ENCODE measurements at regions not wholly inside any gene's neighbourhood (a gene's known extent, or its start where the extent isn't known, plus 50 kb on each side); places are given as distances from the start of the nearest gene placed in this dataset.
A peak's percentile ranks its signal among the peaks of the same experiment; 100 is the strongest.

- no peak for DNase-seq
- peak overlapping the region; percentile 81 for H3K27ac ChIP-seq (replicated peaks)
These were observed 53.8 kb upstream of the PSEN2 start for GRCh38 chr1:226816576-226816975.

DNA sequence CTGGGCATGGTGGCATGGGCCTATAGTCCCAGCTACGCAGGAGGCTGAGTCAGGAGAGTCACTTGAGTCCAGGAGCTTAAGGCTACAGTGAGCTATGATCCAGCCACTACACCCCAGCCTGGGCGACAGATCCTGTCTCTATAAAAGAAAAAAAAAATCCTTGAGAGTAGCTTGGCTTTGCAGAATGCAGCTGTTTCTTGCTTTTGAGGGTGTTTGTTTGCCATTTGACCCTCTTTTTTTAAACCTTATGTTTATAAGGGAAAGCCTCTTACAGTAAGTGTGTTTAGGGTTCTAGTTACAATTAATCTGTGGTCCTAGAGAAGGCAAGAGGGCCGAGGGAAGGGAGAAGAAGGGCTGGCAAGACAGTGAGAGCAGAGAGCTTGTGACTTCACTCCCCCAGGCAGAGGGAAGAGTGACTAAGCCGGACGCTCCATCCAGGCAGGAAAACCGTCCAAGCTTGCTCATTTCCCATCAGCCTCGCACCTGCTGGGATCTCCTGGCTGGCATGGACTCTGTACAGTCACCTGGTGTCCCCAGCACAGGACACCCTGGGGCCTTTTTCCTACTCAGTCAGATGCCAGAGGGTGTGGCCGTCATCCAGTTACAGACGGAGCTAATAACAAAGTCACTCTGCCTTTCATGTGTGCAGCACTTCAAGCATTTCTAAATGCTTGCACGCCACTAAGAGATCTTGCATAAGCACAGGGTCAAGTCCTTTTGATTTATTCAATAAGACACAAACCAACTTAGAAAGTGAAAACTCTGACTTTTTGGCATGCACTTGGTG, 55.5 kb upstream of the PSEN2 start:
- intact Hi-C loops (cut with micrococcal nuclease), result no loop called here

More at GRCh38 chr1:226816576-226816975, 53.8 kb upstream of the PSEN2 start:
- H3K4me3 ChIP-seq, result no peak overlapping the region
- peaks cover 54% of the 10 kb centered on the region for H3K4me1 ChIP-seq
- TF ChIP-seq, protein P1, sequence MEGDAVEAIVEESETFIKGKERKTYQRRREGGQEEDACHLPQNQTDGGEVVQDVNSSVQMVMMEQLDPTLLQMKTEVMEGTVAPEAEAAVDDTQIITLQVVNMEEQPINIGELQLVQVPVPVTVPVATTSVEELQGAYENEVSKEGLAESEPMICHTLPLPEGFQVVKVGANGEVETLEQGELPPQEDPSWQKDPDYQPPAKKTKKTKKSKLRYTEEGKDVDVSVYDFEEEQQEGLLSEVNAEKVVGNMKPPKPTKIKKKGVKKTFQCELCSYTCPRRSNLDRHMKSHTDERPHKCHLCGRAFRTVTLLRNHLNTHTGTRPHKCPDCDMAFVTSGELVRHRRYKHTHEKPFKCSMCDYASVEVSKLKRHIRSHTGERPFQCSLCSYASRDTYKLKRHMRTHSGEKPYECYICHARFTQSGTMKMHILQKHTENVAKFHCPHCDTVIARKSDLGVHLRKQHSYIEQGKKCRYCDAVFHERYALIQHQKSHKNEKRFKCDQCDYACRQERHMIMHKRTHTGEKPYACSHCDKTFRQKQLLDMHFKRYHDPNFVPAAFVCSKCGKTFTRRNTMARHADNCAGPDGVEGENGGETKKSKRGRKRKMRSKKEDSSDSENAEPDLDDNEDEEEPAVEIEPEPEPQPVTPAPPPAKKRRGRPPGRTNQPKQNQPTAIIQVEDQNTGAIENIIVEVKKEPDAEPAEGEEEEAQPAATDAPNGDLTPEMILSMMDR (IDR thresholded peaks at IDR 0.05; ENCODE audit: borderline replicate concordance), result no peak
- H3K27me3 ChIP-seq (ENCODE audit: low read depth), result no peaks in the 10 kb centered on the region
- no peaks in the 10 kb centered on the region for H3K36me3 ChIP-seq
- intact Hi-C loops (cut with micrococcal nuclease), result no loop called here
- no peaks in the 10 kb centered on the region for H3K9me3 ChIP-seq (replicated peaks)

GRCh38 chr1:226813671-226814591, 56.5 kb upstream of the PSEN2 start:
- no peaks in the 10 kb centered on the region for H3K27me3 ChIP-seq (ENCODE audit: low read depth)
- no peaks in the 10 kb centered on the region for H3K9me3 ChIP-seq (replicated peaks)
- no peaks in the 10 kb centered on the region for H3K36me3 ChIP-seq
- DNase-seq, result no peak
- H3K4me3 ChIP-seq, result no peak overlapping the region
- peaks cover 30% of the 10 kb centered on the region for H3K4me1 ChIP-seq
- intact Hi-C loops (cut with micrococcal nuclease), result no loop called here
- TF ChIP-seq, protein P1 (IDR thresholded peaks at IDR 0.05; ENCODE audit: borderline replicate concordance), result no peak
- peak overlapping the region; percentile 81 for H3K27ac ChIP-seq (replicated peaks)

More for the DNA sequence above, 55.5 kb upstream of the PSEN2 start:
- H3K9me3 ChIP-seq (replicated peaks), result no peaks in the 10 kb centered on the region
- H3K27ac ChIP-seq (replicated peaks), result peak overlapping the region; percentile 81
- TF ChIP-seq, protein P1 (IDR thresholded peaks at IDR 0.05; ENCODE audit: borderline replicate concordance), result no peak
- H3K4me3 ChIP-seq, result no peak overlapping the region
- peak; percentile 47 for DNase-seq
- no peaks in the 10 kb centered on the region for H3K27me3 ChIP-seq (ENCODE audit: low read depth)
- H3K4me1 ChIP-seq, result peaks cover 37% of the 10 kb centered on the region
- no peaks in the 10 kb centered on the region for H3K36me3 ChIP-seq

DNA sequence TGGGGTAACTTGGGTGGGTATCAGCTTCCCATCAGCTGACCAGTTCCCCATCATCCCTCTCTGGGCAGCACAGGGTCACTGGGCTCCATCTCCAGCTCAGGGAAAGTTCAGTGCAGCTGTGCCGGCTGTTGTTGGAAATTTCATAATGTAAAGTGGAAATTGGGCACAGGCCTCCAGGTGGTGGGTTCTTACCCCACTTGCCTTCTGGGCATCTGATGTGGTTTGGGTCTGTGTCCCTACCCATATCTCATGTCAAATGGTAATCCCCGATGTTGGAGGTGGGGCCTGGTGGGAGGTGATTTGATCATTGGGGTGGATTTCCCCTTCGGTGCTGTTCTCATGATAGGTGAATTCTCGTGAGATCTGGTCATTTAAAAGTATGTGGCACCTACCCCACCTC, 59.7 kb upstream of the PSEN2 start:
- TF ChIP-seq, protein P1 (IDR thresholded peaks at IDR 0.05; ENCODE audit: borderline replicate concordance), result no peak
- no peaks in the 10 kb centered on the region for H3K9me3 ChIP-seq (replicated peaks)
- intact Hi-C loops (cut with micrococcal nuclease), result no loop called here

GRCh38 chr1:226809785-226810571, 60.4 kb upstream of the PSEN2 start:
- Histone ChIP-seq H3K27me3 (ENCODE audit: low read depth) (no peaks in the 10 kb centered on the region), H3K4me3 (no peak overlapping the region), H3K27ac (replicated peaks) (no peak overlapping the region), H3K9me3 (replicated peaks) (no peaks in the 10 kb centered on the region), H3K4me1 (peaks cover 11% of the 10 kb centered on the region), H3K36me3 (no peaks in the 10 kb centered on the region)
- no peak for DNase-seq
- intact Hi-C loops (cut with micrococcal nuclease), result no loop called here
- TF ChIP-seq, protein P1 (IDR thresholded peaks at IDR 0.05; ENCODE audit: borderline replicate concordance), result no peak

More for the DNA sequence above, 59.7 kb upstream of the PSEN2 start:
- peaks cover 18% of the 10 kb centered on the region for H3K4me1 ChIP-seq
- H3K4me3 ChIP-seq, result no peak overlapping the region
- no peaks in the 10 kb centered on the region for H3K36me3 ChIP-seq
- no peak overlapping the region for H3K27ac ChIP-seq (replicated peaks)
- no peak for DNase-seq
- H3K27me3 ChIP-seq (ENCODE audit: low read depth), result no peaks in the 10 kb centered on the region
